ENCODE measurements at regions not wholly inside any gene's neighbourhood (a gene's known extent, or its start where the extent isn't known, plus 50 kb on each side); places are given as distances from the start of the nearest gene placed in this dataset.

DNA sequence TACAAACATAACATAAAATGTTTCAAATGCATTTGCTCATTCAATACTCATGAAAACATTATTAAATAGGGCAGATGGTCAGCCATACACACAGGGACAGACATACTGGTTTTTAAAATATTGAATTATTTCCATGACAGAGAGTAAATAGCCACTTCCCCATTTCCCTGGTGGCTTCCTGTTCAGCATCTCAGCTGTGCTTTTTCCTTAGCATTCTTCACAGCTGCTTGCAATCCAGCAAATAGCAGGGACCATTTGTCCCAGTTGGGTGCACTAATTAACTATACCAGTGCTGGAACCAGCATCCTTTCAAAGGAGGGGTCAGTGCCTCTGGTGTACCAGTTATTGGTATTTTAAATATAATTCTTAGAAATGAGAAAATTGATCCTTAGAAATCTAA is 964.7 kb downstream of the RAB28 start:
- Histone ChIP-seq H2AFZ (ENCODE audit: low read depth) (no peak overlapping the region), H3K9me3 (no peaks in the 10 kb centered on the region), H3F3A (replicated peaks; ENCODE audit: insufficient read depth) (no peaks in the 10 kb centered on the region), H3K4me1 (ENCODE audit: control insufficient read depth in 1 of 2, insufficient read depth in 2 of 2, low read depth in 1 of 2, low read length in 1 of 2) (no peaks in the 10 kb centered on the region), H3K4me3 (ENCODE audit: low read depth in 2 of 2, low read length in 1 of 2) (no peak overlapping the region), H3K79me2 (ENCODE audit: insufficient read depth) (no peaks in the 10 kb centered on the region), H3K9ac (no peak overlapping the region), H3K4me2 (no peak overlapping the region), H4K20me1 (ENCODE audit: insufficient read depth) (no peaks in the 10 kb centered on the region), H3K9me2 (no peaks in the 10 kb centered on the region), H3K36me3 (replicated peaks in 1 of 2; ENCODE audit: control insufficient read depth in 1 of 2, insufficient read depth in 2 of 2, low read length in 1 of 2) (no peaks in the 10 kb centered on the region), H3K27ac (ENCODE audit: low read depth in 2 of 2, low read length in 1 of 2) (no peak overlapping the region), H3K27me3 (ENCODE audit: insufficient read depth) (no peaks in the 10 kb centered on the region)
- DNase-seq: no peak
- TF ChIP-seq POLR2AphosphoS5 (IDR thresholded peaks at IDR 0.05; ENCODE audit: low read depth, low read length) (no peak), EZH2phosphoT487 (IDR thresholded peaks at IDR 0.05; ENCODE audit: borderline replicate concordance, low read depth) (no peak), NRF1 (IDR thresholded peaks at IDR 0.05; ENCODE audit: low read depth, low read length) (no peak), FOXM1 (IDR thresholded peaks at IDR 0.05; ENCODE audit: low read depth) (no peak), NFIC (IDR thresholded peaks at IDR 0.05; ENCODE audit: borderline replicate concordance) (no peak), GABPA (IDR thresholded peaks at IDR 0.05; ENCODE audit: low read depth) (no peak), FOSL2 (IDR thresholded peaks at IDR 0.05; ENCODE audit: borderline replicate concordance, low read depth) (no peak), GATA2 (CRISPR knock-in tag; IDR thresholded peaks at IDR 0.05) (no peak), CHD2 (IDR thresholded peaks at IDR 0.05; ENCODE audit: low read length, partially characterized antibody) (no peak), RFX5 (IDR thresholded peaks at IDR 0.05; ENCODE audit: low read length) (no peak)
- TF ChIP-seq, protein P1, sequence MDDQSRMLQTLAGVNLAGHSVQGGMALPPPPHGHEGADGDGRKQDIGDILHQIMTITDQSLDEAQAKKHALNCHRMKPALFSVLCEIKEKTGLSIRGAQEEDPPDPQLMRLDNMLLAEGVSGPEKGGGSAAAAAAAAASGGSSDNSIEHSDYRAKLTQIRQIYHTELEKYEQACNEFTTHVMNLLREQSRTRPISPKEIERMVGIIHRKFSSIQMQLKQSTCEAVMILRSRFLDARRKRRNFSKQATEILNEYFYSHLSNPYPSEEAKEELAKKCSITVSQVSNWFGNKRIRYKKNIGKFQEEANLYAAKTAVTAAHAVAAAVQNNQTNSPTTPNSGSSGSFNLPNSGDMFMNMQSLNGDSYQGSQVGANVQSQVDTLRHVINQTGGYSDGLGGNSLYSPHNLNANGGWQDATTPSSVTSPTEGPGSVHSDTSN (IDR thresholded peaks at IDR 0.05): no peak
- TF ChIP-seq, protein P2, sequence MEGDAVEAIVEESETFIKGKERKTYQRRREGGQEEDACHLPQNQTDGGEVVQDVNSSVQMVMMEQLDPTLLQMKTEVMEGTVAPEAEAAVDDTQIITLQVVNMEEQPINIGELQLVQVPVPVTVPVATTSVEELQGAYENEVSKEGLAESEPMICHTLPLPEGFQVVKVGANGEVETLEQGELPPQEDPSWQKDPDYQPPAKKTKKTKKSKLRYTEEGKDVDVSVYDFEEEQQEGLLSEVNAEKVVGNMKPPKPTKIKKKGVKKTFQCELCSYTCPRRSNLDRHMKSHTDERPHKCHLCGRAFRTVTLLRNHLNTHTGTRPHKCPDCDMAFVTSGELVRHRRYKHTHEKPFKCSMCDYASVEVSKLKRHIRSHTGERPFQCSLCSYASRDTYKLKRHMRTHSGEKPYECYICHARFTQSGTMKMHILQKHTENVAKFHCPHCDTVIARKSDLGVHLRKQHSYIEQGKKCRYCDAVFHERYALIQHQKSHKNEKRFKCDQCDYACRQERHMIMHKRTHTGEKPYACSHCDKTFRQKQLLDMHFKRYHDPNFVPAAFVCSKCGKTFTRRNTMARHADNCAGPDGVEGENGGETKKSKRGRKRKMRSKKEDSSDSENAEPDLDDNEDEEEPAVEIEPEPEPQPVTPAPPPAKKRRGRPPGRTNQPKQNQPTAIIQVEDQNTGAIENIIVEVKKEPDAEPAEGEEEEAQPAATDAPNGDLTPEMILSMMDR (IDR thresholded peaks at IDR 0.05): no peak
- TF ChIP-seq, protein P3, sequence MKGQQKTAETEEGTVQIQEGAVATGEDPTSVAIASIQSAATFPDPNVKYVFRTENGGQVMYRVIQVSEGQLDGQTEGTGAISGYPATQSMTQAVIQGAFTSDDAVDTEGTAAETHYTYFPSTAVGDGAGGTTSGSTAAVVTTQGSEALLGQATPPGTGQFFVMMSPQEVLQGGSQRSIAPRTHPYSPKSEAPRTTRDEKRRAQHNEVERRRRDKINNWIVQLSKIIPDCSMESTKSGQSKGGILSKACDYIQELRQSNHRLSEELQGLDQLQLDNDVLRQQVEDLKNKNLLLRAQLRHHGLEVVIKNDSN (IDR thresholded peaks at IDR 0.05; ENCODE audit: borderline replicate concordance, low read depth): no peak
- ChIA-PET CTCF (no interaction called here), POLR2A (no interaction called here)

DNA sequence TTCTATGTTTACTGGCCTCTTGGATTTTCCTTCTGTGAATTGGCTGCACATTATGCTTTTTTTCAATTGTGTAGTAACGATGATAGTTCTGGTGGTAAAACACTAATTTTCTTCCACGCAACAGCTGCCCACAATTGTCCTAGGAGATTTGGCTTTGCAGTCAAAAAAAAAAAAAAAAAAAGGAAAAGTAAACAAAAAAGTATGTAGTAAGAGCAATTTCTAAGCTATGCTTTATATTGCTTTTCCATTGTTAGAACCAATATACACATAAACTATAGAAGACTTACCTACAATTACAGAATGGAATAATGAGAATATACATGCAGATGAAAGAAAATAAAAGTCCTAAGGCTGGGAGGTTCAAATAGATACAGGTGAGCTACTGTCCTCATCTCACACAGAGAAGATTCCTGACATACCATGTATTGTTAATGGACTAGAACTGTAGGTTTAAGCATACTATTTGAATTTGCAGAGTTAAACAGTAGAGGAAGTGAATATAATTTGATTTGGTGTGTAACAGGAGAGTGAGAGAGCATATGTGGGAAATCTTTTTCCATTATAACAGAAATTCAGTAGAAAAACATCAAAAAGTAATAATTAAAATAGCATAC is 976.2 kb downstream of the RAB28 start:
- CTCF ChIA-PET: no interaction called here
- Histone ChIP-seq H3K27ac (ENCODE audit: low read depth in 2 of 2, low read length in 1 of 2) (no peak overlapping the region), H3K9me2 (no peaks in the 10 kb centered on the region), H3K36me3 (replicated peaks in 1 of 2; ENCODE audit: control insufficient read depth in 1 of 2, insufficient read depth in 2 of 2, low read length in 1 of 2) (no peaks in the 10 kb centered on the region), H3K27me3 (ENCODE audit: insufficient read depth) (no peaks in the 10 kb centered on the region), H2AFZ (ENCODE audit: low read depth) (no peak overlapping the region), H3K79me2 (ENCODE audit: insufficient read depth) (no peaks in the 10 kb centered on the region), H4K20me1 (ENCODE audit: insufficient read depth) (no peaks in the 10 kb centered on the region), H3F3A (replicated peaks; ENCODE audit: insufficient read depth) (no peaks in the 10 kb centered on the region), H3K9me3 (no peaks in the 10 kb centered on the region; the same call in 1 of the 2 replicates), H3K4me3 (ENCODE audit: low read depth in 2 of 2, low read length in 1 of 2) (no peak overlapping the region), H3K4me1 (ENCODE audit: control insufficient read depth in 1 of 2, insufficient read depth in 2 of 2, low read depth in 1 of 2, low read length in 1 of 2) (no peaks in the 10 kb centered on the region), H3K4me2 (no peak overlapping the region), H3K9ac (no peak overlapping the region)
- no peak for DNase-seq
- TF ChIP-seq FOSL2 (IDR thresholded peaks at IDR 0.05; ENCODE audit: borderline replicate concordance, low read depth) (no peak), FOXJ3 (CRISPR knock-in tag; IDR thresholded peaks at IDR 0.05) (no peak), SIN3A (IDR thresholded peaks at IDR 0.05; ENCODE audit: borderline replicate concordance, low read depth, low read length) (no peak), TCF12 (IDR thresholded peaks at IDR 0.05) (no peak), RXRA (IDR thresholded peaks at IDR 0.05; ENCODE audit: borderline replicate concordance, low read depth) (no peak), TEAD4 (IDR thresholded peaks at IDR 0.05; ENCODE audit: borderline replicate concordance, insufficient read depth) (no peak), RAD21 (IDR thresholded peaks at IDR 0.05; ENCODE audit: low read length) (no peak)
- TF ChIP-seq, protein P3 (IDR thresholded peaks at IDR 0.05; ENCODE audit: borderline replicate concordance, low read depth): no peak
- TF ChIP-seq, protein P4, sequence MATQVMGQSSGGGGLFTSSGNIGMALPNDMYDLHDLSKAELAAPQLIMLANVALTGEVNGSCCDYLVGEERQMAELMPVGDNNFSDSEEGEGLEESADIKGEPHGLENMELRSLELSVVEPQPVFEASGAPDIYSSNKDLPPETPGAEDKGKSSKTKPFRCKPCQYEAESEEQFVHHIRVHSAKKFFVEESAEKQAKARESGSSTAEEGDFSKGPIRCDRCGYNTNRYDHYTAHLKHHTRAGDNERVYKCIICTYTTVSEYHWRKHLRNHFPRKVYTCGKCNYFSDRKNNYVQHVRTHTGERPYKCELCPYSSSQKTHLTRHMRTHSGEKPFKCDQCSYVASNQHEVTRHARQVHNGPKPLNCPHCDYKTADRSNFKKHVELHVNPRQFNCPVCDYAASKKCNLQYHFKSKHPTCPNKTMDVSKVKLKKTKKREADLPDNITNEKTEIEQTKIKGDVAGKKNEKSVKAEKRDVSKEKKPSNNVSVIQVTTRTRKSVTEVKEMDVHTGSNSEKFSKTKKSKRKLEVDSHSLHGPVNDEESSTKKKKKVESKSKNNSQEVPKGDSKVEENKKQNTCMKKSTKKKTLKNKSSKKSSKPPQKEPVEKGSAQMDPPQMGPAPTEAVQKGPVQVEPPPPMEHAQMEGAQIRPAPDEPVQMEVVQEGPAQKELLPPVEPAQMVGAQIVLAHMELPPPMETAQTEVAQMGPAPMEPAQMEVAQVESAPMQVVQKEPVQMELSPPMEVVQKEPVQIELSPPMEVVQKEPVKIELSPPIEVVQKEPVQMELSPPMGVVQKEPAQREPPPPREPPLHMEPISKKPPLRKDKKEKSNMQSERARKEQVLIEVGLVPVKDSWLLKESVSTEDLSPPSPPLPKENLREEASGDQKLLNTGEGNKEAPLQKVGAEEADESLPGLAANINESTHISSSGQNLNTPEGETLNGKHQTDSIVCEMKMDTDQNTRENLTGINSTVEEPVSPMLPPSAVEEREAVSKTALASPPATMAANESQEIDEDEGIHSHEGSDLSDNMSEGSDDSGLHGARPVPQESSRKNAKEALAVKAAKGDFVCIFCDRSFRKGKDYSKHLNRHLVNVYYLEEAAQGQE (IDR thresholded peaks at IDR 0.05; ENCODE audit: low read depth, low read length): no peak
- TF ChIP-seq, protein P5, sequence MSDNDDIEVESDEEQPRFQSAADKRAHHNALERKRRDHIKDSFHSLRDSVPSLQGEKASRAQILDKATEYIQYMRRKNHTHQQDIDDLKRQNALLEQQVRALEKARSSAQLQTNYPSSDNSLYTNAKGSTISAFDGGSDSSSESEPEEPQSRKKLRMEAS (IDR thresholded peaks at IDR 0.05; ENCODE audit: low read depth): no peak
- POLR2A ChIA-PET: no interaction called here
- WGBS (ENCODE audit: low lambda C conversion rate): 32% methylated on average over 2 of the region's 2 CpGs
